Stimulated activated CD8-positive, alpha-beta memory T cell treated with anti-CD3 and anti-CD28 coated beads, Interleukin-12 subunit alpha, Interleukin-12 subunit beta, amount 100 ng/mL, for 1 hour (primary cell): ENCODE measurements at regions not wholly inside any gene's neighbourhood (a gene's known extent, or its start where the extent isn't known, plus 50 kb on each side); places are given as distances from the start of the nearest gene placed in this dataset.
"Not testable (repeated sequence)": the region's sequence is repeated elsewhere in the genome, so short reads cannot be mapped to it uniquely, and the experiment has no call there.

Experiments used
- DNase-seq: peaks from one replicate; pipeline ENCODE4 v3.0.0-alpha.2; 2020; ENCODE audit warnings: low read depth

GRCh38 chr3:105979961-105980360 lies 111.1 kb upstream of the CBLB start:
- no peak for DNase-seq

- DNase-seq, result no peak
Measured at GRCh38 chr3:105982207-105982606, 113.4 kb upstream of the CBLB start.

GRCh38 chr3:105984837-105985236 lies 116.0 kb upstream of the CBLB start:
- DNase-seq, result no peak

GRCh38 chr3:105986343-105986742 lies 117.5 kb upstream of the CBLB start:
- DNase-seq, result not testable (repeated sequence)

- DNase-seq, result no peak
Measured at GRCh38 chr3:105987809-105988208, 119.0 kb upstream of the CBLB start.

GRCh38 chr3:105988540-105989212 lies 119.9 kb upstream of the CBLB start:
- no peak for DNase-seq

- no peak for DNase-seq
Measured at GRCh38 chr3:105996781-105997180, 128.0 kb upstream of the CBLB start.

- DNase-seq, result no peak
Measured at GRCh38 chr3:105997466-105997799, 128.6 kb upstream of the CBLB start.

GRCh38 chr3:105997800-105998526 lies 129.2 kb upstream of the CBLB start:
- no peak for DNase-seq

GRCh38 chr3:105999856-106000255 lies 131.0 kb upstream of the CBLB start:
- DNase-seq, result no peak

- no peak for DNase-seq
Measured at GRCh38 chr3:106001923-106002322, 133.1 kb upstream of the CBLB start.

- no peak for DNase-seq
Measured at GRCh38 chr3:106004137-106004681, 135.4 kb upstream of the CBLB start.

GRCh38 chr3:106004826-106005225 lies 136.0 kb upstream of the CBLB start:
- no peak for DNase-seq

- no peak for DNase-seq
Measured at GRCh38 chr3:106006001-106006400, 137.2 kb upstream of the CBLB start.

GRCh38 chr3:106006571-106006970 lies 137.8 kb upstream of the CBLB start:
- no peak for DNase-seq

GRCh38 chr3:106007512-106007911 lies 138.7 kb upstream of the CBLB start:
- no peak for DNase-seq

- no peak for DNase-seq
Measured at GRCh38 chr3:106008766-106009165, 140.0 kb upstream of the CBLB start.

- no peak for DNase-seq
Measured at GRCh38 chr3:106010829-106011228, 142.0 kb upstream of the CBLB start.

- no peak for DNase-seq
Measured at GRCh38 chr3:106013971-106014370, 145.2 kb upstream of the CBLB start.

- no peak for DNase-seq
Measured at GRCh38 chr3:106014518-106014917, 145.7 kb upstream of the CBLB start.

- DNase-seq, result no peak
Measured at GRCh38 chr3:106014971-106015370, 146.2 kb upstream of the CBLB start.

- no peak for DNase-seq
Measured at GRCh38 chr3:106018102-106018501, 149.3 kb upstream of the CBLB start.

GRCh38 chr3:106018929-106019550 lies 150.2 kb upstream of the CBLB start:
- no peak for DNase-seq
